GM18870 (cell line): ENCODE measurements at regions not wholly inside any gene's neighbourhood (a gene's known extent, or its start where the extent isn't known, plus 50 kb on each side); places are given as distances from the start of the nearest gene placed in this dataset.
"Not testable (repeated sequence)": the region's sequence is repeated elsewhere in the genome, so short reads cannot be mapped to it uniquely, and the experiment has no call there.

ENCODE experiments used
- ATAC-seq: cut with Tn5 transposase; IDR thresholded peaks from one replicate; pipeline ENCODE4 v1.9.1; 2021; ENCODE audit warnings: moderate library complexity; ENCODE audit not compliant: unreplicated experiment

GRCh38 chr5:90073026-90073570 lies 336.5 kb downstream of the CETN3 start:
- not testable (repeated sequence) for ATAC-seq

DNA sequence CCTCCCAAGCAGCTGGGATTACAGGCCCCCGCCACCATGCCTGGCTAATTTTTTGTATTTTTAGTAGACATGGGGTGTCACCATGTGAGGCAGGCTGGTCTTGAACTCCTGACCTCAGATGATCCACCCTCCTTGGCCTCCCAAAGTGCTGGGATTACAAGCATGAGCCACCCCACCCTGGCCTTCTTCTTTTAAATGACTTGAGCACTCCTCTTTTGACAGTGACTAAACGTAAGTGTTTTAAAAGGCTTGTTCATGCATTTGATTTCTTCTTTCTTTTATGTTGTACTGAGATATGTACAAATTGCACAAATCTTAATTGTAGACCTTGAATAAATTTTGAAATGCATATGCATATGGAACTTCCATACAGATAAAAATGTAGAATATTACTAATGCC lies 337.9 kb downstream of the CETN3 start:
- no peak for ATAC-seq

DNA sequence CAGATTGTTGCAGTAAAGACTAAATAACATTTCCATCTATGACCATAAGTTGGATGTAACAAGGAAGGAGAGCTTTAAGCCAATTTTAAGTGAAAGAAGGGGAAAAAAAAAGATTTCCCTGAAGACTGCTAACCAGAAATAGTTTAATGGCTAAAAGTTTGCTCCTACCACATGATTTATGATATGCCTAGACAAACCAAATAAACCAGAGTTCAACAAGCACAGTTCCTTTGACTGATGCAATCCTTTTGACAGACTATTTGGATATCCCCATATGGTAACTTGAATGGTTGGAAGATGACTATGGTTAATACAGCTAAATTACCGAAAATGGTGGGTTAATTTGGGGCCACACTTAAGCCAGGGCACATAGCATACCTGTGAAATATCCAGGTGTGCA lies 338.5 kb downstream of the CETN3 start:
- no peak for ATAC-seq

DNA sequence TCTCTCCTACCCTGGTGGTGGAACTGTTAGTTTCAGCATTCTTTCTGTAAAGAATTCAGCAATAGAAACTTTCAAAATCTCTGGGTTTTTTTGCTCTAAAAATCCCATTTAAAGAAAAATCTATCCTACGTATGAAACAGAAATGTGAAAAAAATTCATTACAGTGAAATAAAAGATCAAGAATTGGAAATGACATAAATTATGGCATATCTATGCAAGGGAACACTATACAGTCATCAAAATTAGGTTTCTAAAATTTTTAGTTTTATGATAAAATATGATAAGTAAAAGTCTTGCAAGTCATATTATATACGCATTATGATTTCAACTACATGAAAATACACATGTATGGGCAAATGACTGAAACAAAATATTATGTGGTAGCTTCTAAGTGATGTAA lies 342.6 kb downstream of the CETN3 start:
- no peak for ATAC-seq

DNA sequence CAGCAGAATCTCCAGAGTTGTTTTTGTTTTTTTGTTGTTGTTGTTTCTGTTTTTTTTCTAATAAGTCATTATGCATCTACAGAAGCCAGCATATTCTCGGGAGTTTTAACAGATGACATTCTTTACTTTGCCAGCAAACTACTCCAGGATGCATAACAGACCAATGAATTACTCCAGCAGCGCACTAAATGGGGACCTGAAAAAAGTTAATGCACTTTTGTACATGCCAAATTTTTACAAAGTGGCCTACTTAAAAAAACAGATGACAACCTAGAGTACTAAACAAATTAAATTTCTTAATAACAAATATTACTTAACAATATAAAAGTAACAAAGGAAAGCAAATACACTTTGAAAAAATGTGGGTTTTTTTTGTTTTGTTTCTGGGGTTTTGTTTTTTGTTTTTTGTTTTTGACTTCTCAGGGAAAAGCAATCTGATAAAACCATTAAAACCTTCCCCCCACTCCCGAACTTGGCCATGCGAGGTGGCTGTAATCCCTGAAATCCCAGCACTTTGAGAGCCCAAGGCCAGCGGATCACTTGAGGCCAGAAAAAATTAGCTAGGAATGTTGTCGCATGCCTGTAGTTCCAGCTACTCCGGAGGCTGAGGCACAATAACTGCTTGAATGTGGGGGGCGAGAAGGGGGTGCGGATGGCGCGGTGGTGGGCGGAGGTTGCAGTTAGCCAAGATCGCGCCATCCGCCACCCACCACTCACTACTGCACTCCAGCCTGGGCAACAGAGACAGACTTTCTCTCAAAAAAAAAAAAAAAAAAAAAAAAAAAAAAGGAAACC lies 352.4 kb downstream of the CETN3 start:
- no peak for ATAC-seq

DNA sequence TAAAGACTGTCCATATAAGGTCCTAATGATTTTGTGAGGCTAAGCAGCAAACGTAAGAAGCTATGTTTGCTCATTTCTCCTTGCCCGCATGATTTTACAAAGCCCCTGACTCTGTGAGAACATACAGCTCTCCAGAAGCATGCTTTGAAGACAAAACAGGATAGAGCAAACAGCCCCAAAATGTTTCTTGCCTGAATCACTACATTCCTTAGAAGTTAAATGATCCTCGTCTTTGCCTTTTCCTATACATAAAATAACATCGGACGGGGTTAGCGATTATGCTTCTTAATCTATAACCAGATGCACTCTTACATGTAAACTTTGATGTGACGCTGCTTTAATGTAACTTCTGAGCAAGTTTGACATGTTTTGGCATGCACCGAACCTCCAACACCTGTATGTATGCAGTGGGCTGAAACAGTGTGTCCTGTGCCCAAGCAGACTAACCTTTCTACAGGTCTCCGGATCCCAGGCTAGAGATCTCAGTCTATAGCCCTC lies 353.7 kb downstream of the CETN3 start:
- ATAC-seq, result no peak

- no peak for ATAC-seq
Measured at GRCh38 chr5:90054612-90055011, 354.9 kb downstream of the CETN3 start.

GRCh38 chr5:90051756-90052155 lies 357.8 kb downstream of the CETN3 start:
- ATAC-seq, result no peak

DNA sequence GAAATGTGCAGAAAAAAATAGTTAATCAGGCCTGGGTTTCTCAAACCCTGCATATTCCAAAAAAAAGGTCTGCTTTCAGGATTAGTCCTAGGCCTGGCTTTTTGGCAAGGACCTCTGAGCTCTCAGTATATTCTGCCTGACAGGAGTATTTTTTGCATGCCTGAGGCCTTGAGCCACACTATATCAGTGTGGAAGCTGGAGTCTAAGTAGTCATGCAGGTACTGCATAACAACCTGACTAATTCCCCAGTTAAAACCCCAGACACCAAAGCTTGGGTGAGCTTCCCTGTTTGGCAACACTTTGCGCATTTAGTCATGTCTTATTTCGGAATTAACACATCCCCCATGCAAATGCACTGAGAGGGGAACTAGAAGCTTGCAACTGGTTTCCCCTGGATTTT lies 359.5 kb downstream of the CETN3 start:
- no peak for ATAC-seq

GRCh38 chr5:90047113-90047512 lies 362.4 kb downstream of the CETN3 start:
- ATAC-seq, result no peak

- not testable (repeated sequence) for ATAC-seq
Measured at GRCh38 chr5:90040082-90040481, 369.5 kb downstream of the CETN3 start.

- no peak for ATAC-seq
Measured at GRCh38 chr5:90037646-90038045, 371.9 kb downstream of the CETN3 start.

DNA sequence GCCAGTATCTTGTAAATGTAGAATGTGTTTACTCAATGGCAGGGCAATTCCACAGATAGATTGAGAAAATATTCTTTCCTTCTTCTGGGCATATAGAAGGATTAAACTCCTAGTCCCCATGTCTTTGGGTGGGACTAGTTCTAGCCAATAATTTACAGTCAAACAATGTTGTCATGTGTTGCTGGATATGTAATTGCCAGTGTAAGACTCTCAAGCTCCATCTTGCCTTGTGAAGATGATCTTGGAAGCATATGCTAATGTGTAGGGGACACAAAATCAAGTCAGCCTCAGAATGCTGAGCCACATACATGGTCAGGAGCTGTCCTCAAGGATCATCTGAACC lies 386.9 kb downstream of the CETN3 start:
- peak; percentile 46 for ATAC-seq

DNA sequence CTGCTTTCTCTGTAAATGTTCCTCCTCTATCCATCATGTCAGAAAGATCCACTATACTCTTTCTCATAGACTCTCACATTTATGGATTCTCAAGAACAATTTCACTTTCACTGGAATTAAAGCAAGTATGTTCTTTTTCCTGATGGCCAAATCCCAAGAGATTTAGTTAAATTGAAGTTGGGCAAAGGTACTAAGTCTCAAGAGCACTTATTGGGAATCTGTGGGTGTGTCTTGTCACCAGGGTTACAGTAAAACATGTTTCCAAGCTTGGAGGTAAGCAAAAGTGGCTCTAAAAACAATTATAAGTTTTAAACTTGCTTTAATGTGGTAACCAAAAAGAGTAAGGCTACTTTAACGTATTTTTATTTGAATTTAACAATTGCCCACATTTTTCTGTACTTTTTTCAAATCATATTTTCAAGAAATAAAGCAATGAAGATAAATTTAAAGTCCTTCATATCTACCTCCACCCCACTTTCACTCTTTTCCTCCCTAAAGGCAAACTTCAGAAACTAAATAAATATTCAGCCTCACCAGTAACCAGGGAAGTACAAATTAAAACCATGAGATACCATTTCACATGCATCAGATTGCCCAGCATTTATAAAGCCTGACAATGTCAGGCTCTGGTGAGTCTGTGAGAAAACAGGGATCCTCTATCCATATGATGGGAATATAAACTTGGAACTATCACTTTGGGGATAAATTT lies 387.4 kb downstream of the CETN3 start:
- no peak for ATAC-seq

DNA sequence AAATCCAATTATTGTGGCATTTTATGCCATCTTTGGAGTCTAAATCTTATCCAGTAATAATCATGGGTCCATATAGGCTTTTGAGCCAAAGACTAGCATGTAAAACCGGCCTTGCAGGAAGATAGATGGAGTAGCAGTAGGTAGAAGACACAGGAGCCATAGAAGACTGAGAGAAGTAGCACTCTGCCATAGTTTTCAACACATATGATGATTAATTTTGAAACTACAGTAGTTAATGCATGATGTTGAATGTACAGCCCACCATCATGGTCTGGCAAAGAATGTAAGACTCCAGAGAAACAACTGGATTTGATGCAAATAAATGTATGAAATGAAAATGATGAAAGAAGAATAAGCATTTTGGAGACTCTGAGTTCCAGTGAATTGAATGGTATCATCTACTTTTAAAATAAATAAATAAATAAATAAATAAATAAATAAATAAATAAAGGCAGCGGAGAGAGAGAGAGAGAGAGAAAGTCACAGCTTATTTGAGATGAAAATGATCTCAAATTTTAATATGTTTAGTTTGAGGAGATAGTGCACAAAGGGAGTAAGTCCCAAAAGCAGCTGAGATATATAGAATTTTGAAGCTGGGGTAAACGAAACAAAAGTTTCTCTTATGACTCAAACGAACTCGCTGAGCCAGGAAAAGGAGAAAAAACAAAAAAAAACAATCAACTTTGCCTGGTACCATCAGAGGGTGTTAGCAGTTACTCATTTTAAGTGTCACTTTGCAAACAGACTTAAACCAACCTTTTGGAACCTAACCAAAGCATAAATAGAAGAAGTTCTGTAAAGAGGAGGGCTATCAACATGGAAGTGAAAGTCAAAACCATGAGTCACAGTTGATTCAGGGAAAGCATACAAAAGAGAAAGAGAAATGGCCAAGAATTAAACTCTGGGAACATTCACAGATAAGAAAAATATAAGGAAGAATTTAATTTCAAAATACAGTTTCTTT lies 388.7 kb downstream of the CETN3 start:
- peak; percentile 97 for ATAC-seq

DNA sequence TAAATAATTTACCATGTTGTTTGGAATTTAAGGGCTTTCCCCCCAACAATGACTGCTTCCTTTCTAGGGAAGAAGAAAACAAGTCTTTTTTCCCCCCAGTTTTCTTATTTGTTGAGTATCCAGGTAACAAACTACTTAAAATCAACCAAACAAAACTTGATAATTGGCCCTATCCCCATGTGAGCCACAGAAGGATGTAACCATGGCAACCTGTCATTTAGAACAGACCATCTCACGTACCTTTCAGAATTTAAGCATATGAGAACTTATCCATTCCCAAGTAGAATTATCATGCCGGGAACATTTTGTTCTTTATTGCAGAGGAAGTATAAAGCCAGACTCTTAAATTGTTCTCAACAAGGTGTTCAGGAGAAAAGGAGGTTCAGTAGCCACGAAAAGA lies 392.3 kb downstream of the CETN3 start:
- ATAC-seq, result no peak

GRCh38 chr5:90015584-90016018 lies 394.0 kb downstream of the CETN3 start:
- peak; percentile 94 for ATAC-seq

DNA sequence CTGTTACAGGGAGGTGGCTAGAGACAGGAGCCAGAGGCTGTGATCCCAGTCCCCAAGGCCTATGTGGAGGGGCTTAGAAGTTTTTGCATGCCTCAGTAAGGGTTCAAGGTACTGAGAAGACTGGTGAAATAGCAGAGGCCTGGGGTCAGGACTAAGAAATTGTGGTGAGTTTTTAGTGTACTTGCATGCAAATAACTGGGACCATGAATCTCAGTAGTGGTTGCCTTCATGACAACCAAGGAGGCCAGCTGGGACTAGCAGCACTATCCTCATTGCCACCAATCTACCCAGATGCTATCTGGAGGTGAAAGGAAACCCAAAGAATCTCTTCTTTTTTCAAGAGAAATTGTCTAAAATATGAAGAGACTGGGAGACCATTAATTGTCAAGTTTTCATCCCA lies 395.1 kb downstream of the CETN3 start:
- ATAC-seq, result peak; percentile 87

DNA sequence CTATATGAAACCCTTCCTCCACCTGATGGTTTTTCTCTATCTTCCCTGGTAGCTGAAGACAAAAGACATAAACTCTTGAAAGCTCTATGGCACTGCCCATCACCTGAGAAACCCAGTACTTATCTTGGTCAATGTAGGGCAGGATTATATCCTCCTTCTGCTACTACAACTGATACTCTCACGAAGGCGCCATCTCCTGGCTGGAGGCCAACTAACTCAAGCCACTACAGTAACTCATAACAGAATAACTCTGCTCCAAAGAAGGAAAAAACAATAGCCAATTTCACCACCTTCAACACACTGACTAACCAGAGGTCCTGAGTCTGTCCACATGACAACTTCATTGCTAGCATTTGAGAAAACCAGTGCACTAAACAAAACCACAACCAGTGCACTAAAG lies 409.2 kb downstream of the CETN3 start:
- no peak for ATAC-seq

DNA sequence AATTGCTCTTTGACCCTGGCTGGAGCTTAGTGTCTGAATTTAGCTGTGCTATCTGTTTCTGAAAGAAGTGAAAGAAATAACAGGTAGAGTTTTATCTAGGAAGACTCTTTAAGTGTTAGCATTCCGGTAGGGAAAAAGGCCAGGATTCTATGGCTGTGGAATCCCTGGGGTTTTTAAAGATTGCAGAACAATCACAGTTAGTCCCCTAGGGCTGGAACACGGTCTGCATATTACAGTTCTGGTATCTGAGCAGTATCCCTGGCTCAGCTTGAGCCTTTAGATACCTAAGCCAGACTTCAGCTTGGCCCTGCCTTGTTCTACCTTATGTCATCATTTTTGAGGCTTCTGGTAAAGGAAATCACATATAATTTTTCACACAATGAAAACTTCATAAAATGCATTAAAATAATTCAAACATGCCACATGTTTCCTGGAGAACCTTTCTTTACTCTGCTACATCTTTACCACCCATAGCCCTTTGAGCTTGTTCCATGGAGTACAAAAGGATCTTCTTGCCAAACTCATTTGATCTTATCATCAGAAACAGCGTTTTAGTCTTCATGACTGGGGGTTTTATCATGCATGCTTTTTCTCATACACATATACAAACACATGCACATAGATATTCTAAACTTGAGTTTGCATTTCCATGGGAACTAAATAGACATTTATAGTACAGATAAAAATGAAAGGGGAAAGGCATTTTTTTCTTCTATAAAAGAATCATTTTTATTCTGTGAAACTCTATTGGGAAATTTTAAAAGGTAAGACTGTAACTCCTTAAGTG lies 410.8 kb downstream of the CETN3 start:
- ATAC-seq, result no peak
